Peyer's patch (tissue), 4 donors: ENCODE measurements at regions not wholly inside any gene's neighbourhood (a gene's known extent, or its start where the extent isn't known, plus 50 kb on each side); places are given as distances from the start of the nearest gene placed in this dataset.
"Not testable (repeated sequence)": the region's sequence is repeated elsewhere in the genome, so short reads cannot be mapped to it uniquely, and the experiment has no call there.

Experiments used
- POLR2A ChIP-seq, 2 donors: fragments of 450-650 bp; IDR thresholded peaks; one replicate each; pipeline ENCODE4 v1.5.1; 2017; ENCODE audit warnings: antibody characterized with exemption in 2 of 2, mild to moderate bottlenecking in 2 of 2, moderate library complexity in 2 of 2
- TF ChIP-seq, protein P1 (sequence below), 6 experiments: fragments of 450-650 bp in 4 of 6; fragments of 200-600 bp in 2 of 6; sonication (generic) in 1 of 6; IDR thresholded peaks; one replicate each; pipeline ENCODE4 v1.5.1; 2017 to 2019; ENCODE audit warnings: antibody characterized with exemption in 6 of 6, mild to moderate bottlenecking in 3 of 6, moderate library complexity in 1 of 6

DNA sequence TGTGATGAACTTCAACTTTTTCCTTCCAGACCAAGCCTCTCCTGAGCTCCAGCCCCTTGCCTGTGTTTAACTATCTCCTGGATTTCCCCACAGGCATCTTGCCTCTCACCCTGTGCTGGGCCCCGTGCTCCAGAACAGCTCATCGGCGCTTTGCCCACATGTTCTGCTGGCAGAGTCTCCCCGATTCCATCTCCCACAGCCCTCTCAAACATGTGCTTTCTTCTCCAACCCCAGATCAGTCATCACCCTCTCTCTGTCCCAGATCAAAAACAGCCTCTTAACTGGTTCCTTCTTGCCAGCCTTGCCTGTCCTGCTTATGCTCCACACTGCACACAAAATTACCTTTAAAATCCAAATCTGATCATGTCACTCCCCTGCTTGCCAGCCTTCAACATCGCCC is 1959.3 kb downstream of the FOXD4L5 start:
- TF ChIP-seq, protein P1, sequence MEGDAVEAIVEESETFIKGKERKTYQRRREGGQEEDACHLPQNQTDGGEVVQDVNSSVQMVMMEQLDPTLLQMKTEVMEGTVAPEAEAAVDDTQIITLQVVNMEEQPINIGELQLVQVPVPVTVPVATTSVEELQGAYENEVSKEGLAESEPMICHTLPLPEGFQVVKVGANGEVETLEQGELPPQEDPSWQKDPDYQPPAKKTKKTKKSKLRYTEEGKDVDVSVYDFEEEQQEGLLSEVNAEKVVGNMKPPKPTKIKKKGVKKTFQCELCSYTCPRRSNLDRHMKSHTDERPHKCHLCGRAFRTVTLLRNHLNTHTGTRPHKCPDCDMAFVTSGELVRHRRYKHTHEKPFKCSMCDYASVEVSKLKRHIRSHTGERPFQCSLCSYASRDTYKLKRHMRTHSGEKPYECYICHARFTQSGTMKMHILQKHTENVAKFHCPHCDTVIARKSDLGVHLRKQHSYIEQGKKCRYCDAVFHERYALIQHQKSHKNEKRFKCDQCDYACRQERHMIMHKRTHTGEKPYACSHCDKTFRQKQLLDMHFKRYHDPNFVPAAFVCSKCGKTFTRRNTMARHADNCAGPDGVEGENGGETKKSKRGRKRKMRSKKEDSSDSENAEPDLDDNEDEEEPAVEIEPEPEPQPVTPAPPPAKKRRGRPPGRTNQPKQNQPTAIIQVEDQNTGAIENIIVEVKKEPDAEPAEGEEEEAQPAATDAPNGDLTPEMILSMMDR (IDR thresholded peaks at IDR 0.05): not testable (repeated sequence)
- TF ChIP-seq POLR2A (IDR thresholded peaks at IDR 0.05): not testable (repeated sequence)
